ENCODE measurements at regions not wholly inside any gene's neighbourhood (a gene's known extent, or its start where the extent isn't known, plus 50 kb on each side); places are given as distances from the start of the nearest gene placed in this dataset.

- Histone ChIP-seq H3K79me1 (ENCODE audit: low read depth, low read length) (no peaks in the 10 kb centered on the region), H4K5ac (ENCODE audit: insufficient read length, low read depth, low read length) (no peak overlapping the region), H3K18ac (ENCODE audit: extremely low read depth, low read length) (no peak overlapping the region), H2BK15ac (ENCODE audit: low read length) (no peak overlapping the region), H2BK120ac (replicated peaks; ENCODE audit: low read depth, low read length) (no peak overlapping the region), H2BK5ac (ENCODE audit: low read depth, low read length) (no peak overlapping the region), H3K4ac (replicated peaks; ENCODE audit: insufficient read length, low read depth, low read length) (no peak overlapping the region), H3K9me3 (ENCODE audit: insufficient read depth in 2 of 2, low read depth in 1 of 2, low read length in 1 of 2) (no peaks in the 10 kb centered on the region), H2AFZ (ENCODE audit: low read length) (no peak overlapping the region), H3K4me1 (replicated peaks in 1 of 4; ENCODE audit: control insufficient read depth in 3 of 4, insufficient read depth in 4 of 4, low read length in 3 of 4) (peaks cover 1 to 13% (median 9%) of the 10 kb centered on the region in 4 experiments; a peak in 6 of 7 replicates), H3K27me3 (replicated peaks in 1 of 4; ENCODE audit: control insufficient read depth in 3 of 4, extremely low read depth in 1 of 4, insufficient read depth in 3 of 4, low read length in 3 of 4) (peaks cover 8 to 40% (median 27%) of the 10 kb centered on the region in 4 experiments), H3K23ac (ENCODE audit: insufficient read length) (no peak overlapping the region), H3K27ac (ENCODE audit: low read depth, low read length) (no peak overlapping the region), H3K36me3 (ENCODE audit: control insufficient read depth in 2 of 4, insufficient read depth in 4 of 4, low read length in 3 of 4) (no peaks in the 10 kb centered on the region), H4K8ac (ENCODE audit: extremely low read depth, insufficient read depth, low read length) (no peak overlapping the region), H3K56ac (replicated peaks; ENCODE audit: insufficient read length, low read depth, low read length) (no peak overlapping the region), H2AK5ac (ENCODE audit: low read depth, low read length) (no peak overlapping the region), H2BK12ac (ENCODE audit: low read depth, low read length) (no peak overlapping the region), H3K79me2 (ENCODE audit: control insufficient read depth in 1 of 2, insufficient read depth in 2 of 2, low read length in 2 of 2) (no peaks in the 10 kb centered on the region), H4K91ac (replicated peaks; ENCODE audit: insufficient read length, low read length) (no peak overlapping the region), H3K23me2 (ENCODE audit: low read depth, low read length) (no peaks in the 10 kb centered on the region; the same call in 1 of the 2 replicates), H3K4me2 (ENCODE audit: insufficient read depth in 1 of 2, low read depth in 2 of 2, low read length in 2 of 2) (no peak overlapping the region), H4K20me1 (replicated peaks in 1 of 2; ENCODE audit: control insufficient read depth in 1 of 2, insufficient read depth in 2 of 2, low read length in 2 of 2) (no peaks in the 10 kb centered on the region), H3K14ac (ENCODE audit: insufficient read length) (no peak overlapping the region), H2BK20ac (ENCODE audit: low read length) (no peak overlapping the region), H3K9ac (replicated peaks in 1 of 4; ENCODE audit: extremely low read depth in 1 of 4, low read depth in 3 of 4, low read length in 3 of 4) (no peak overlapping the region), H3K4me3 (ENCODE audit: extremely low read depth in 1 of 4, insufficient read depth in 2 of 4, low read depth in 3 of 4, low read length in 4 of 4) (no peak overlapping the region)
- no peak for FAIRE-seq
- ChIA-PET POLR2A (ENCODE audit: partially characterized antibody) (interaction anchor here (0.6 to 0.8 kb wide), 2 partner anchors 9 to 13 kb away, joined by 3 read pairs; no protein-coding TSS in a partner anchor), CTCF (ENCODE audit: partially characterized antibody) (interaction anchor here (0.6 to 7.7 kb wide), 9 partner anchors 10 to 700 kb away, joined by 3 to 58 read pairs (median 3); no protein-coding TSS in a partner anchor)
- WGBS, 2 experiments (ENCODE audit: extremely low coverage in 1 of 2, insufficient coverage in 1 of 2, insufficient read length in 1 of 2, insufficient replicate concordance in 2 of 2, low coverage in 1 of 2, low lambda C conversion rate in 2 of 2, missing lambda C conversion rate in 1 of 2), result 95% methylated on average over 2 of the region's 2 CpGs; no CpG with 5 or more reads in 1 of the 2 experiments
- no peak for DNase-seq (ENCODE audit: low read depth in 1 of 2, low spot score in 2 of 2)
- TF ChIP-seq CBX8 (IDR thresholded peaks at IDR 0.05; ENCODE audit: borderline replicate concordance, low read depth, low read length), result no peak
- TF ChIP-seq SUZ12 (IDR thresholded peaks at IDR 0.05; ENCODE audit: low read length), result no peak
- no peak for TF ChIP-seq SIX5 (IDR thresholded peaks at IDR 0.05; ENCODE audit: low read depth, low read length)
- no peak for TF ChIP-seq ASH2L (IDR thresholded peaks at IDR 0.05; ENCODE audit: low read length)
- TF ChIP-seq RAD21 (IDR thresholded peaks at IDR 0.05 in 1 of 2, conservative IDR thresholded peaks at IDR 0.05 in 1 of 2; ENCODE audit: low read depth in 2 of 2, low read length in 2 of 2), result no peak
- TF ChIP-seq, protein P1, sequence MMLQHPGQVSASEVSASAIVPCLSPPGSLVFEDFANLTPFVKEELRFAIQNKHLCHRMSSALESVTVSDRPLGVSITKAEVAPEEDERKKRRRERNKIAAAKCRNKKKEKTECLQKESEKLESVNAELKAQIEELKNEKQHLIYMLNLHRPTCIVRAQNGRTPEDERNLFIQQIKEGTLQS (IDR thresholded peaks at IDR 0.05; ENCODE audit: insufficient read depth, low read depth, low read length), result no peak
- TF ChIP-seq RNF2 (IDR thresholded peaks at IDR 0.05; ENCODE audit: borderline replicate concordance, low read depth, low read length, missing control alignments, poor library complexity, severe bottlenecking), result no peak
- TF ChIP-seq SP2 (IDR thresholded peaks at IDR 0.05; ENCODE audit: low read length), result no peak
- TF ChIP-seq GABPA (IDR thresholded peaks at IDR 0.05; ENCODE audit: borderline replicate concordance, insufficient read depth, low read length), result no peak
- no peak for TF ChIP-seq POLR2AphosphoS5 (IDR thresholded peaks at IDR 0.05; ENCODE audit: low read depth, low read length)
- no peak for TF ChIP-seq NRF1 (IDR thresholded peaks at IDR 0.05; ENCODE audit: low read depth, low read length)
- TF ChIP-seq USF2 (IDR thresholded peaks at IDR 0.05; ENCODE audit: low read length), result no peak
Measured at GRCh38 chr2:120658770-120659158, 76.9 kb upstream of the GLI2 start.
